GM12875 (cell line): ENCODE measurements at regions not wholly inside any gene's neighbourhood (a gene's known extent, or its start where the extent isn't known, plus 50 kb on each side); places are given as distances from the start of the nearest gene placed in this dataset.

ENCODE experiments used
- H3K4me3 ChIP-seq: one replicate; pipeline ENCODE4 v1.5.1; 2011; ENCODE audit warnings: low read depth, low read length, control low read depth
- CTCF ChIP-seq: IDR thresholded peaks from 2 replicates; pipeline ENCODE4 v1.5.1; 2011; ENCODE audit warnings: low read depth, mild to moderate bottlenecking, control low read depth, inconsistent platforms, low read length, moderate library complexity, borderline replicate concordance; ENCODE audit not compliant: insufficient read depth

DNA sequence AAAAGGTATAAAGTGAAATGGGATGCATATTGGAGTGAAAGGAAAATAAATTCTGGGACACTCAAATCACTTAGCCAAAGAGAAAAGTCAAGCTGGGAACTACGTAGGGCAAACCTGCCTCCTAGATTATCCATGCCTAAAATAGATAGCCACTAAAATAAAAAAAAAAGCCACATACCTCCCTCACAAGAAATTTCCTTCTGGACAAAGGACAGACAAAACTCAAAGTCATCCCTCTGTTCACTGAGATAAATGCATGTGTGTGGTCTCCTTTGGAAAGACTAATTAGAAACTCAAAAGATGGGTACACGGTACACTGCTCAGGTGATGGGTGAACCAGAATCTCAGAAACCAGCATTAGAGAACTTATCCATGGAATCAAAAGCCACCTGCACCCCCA lies 65.2 kb upstream of the MME start:
- TF ChIP-seq CTCF: no peak
- no peak overlapping the region for H3K4me3 ChIP-seq

- H3K4me3 ChIP-seq: no peak overlapping the region
These were observed 66.7 kb upstream of the MME start for GRCh38 chr3:155013427-155013826.

GRCh38 chr3:155012584-155012983 lies 67.5 kb upstream of the MME start:
- no peak for TF ChIP-seq CTCF
- H3K4me3 ChIP-seq: no peak overlapping the region

More at GRCh38 chr3:155013427-155013826, 66.7 kb upstream of the MME start:
- no peak for TF ChIP-seq CTCF

GRCh38 chr3:155010416-155010815 lies 69.7 kb upstream of the MME start:
- H3K4me3 ChIP-seq: no peak overlapping the region
- TF ChIP-seq CTCF: no peak

DNA sequence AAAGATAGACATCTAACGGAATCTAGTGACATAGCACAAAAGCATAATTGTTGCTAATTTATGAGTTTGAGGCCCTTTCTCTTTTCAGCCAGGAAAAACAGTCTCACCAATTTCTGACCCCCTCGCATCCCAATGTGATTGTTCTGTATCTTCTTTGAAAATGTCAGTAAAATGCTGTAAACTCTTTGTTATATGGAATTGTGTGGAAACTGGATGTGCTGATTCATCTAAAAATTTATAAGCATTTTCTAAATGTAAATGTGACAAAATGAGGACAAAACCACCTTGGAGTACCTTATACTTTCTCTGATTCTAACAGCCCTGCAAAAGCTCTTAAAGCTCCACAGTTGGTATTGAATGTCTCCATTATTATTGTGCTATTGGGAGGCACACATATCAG lies 70.9 kb upstream of the MME start:
- H3K4me3 ChIP-seq: no peak overlapping the region
- TF ChIP-seq CTCF: no peak

GRCh38 chr3:155007729-155008128 lies 72.4 kb upstream of the MME start:
- H3K4me3 ChIP-seq: no peak overlapping the region
- TF ChIP-seq CTCF: no peak

DNA sequence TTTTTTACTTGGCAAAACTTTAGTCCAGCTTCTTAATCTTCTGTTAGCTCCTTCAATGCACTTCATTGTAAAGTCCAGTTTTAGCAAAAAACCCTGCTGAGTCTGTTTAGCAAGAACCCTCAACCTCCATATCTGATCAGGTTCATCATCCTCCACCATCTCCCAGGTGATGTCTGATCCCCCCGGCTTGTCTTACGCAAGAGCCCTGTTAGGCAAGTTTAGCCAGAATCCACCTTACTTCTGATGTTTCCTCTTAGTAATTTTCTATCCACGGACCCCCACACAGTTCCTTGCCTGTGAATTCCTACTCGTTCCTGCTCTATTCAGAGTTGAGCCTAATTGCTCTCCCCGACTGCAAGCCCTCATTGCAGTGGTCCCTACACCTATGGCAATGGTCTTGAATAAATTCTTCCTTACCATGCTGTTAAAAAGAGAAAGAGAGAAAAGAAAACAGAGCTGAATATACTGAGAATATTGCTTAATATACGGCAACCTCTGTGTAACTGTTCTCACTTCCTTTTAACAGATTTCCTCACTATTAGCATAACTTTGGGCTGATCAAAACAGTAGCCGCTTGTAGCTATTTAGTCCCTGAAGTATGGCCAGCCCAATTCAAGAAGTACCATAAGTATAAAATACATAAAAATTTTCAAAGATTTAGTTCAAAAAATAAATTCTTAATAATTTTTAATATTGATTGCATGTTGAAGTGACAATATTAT lies 78.7 kb upstream of the MME start:
- no peak for TF ChIP-seq CTCF
- H3K4me3 ChIP-seq: no peak overlapping the region
